ENCODE measurements at regions not wholly inside any gene's neighbourhood (a gene's known extent, or its start where the extent isn't known, plus 50 kb on each side); places are given as distances from the start of the nearest gene placed in this dataset.

- intact Hi-C loops (cut with DNase I), result no loop called here
- Histone ChIP-seq H3K27ac (no peak overlapping the region), H3K4me1 (no peaks in the 10 kb centered on the region), H3K9me3 (no peaks in the 10 kb centered on the region), H3K27me3 (no peaks in the 10 kb centered on the region), H3K4me3 (no peak overlapping the region), H3K36me3 (no peaks in the 10 kb centered on the region)
- DNase-seq, result no peak
- TF ChIP-seq POLR2A (IDR thresholded peaks at IDR 0.05), result no peak
- TF ChIP-seq CTCF (IDR thresholded peaks at IDR 0.05), result no peak
- ATAC-seq, result no peak
- 87% methylated on average over 2 of the region's 2 CpGs for WGBS (ENCODE audit: insufficient coverage, low coverage, low lambda C conversion rate, missing lambda C conversion rate)
Measured at GRCh38 chr12:65529106-65529505, 250.6 kb downstream of the MSRB3 start.

- no peak for TF ChIP-seq CTCF (IDR thresholded peaks at IDR 0.05)
- TF ChIP-seq POLR2A (IDR thresholded peaks at IDR 0.05), result no peak
- DNase-seq (no peak), ATAC-seq (no peak)
- Histone ChIP-seq H3K36me3 (no peaks in the 10 kb centered on the region), H3K9me3 (no peaks in the 10 kb centered on the region), H3K27me3 (no peaks in the 10 kb centered on the region), H3K4me1 (no peaks in the 10 kb centered on the region), H3K4me3 (no peak overlapping the region), H3K27ac (no peak overlapping the region)
- WGBS (ENCODE audit: insufficient coverage, low coverage, low lambda C conversion rate, missing lambda C conversion rate), result 85% methylated on average over 5 of the region's 7 CpGs
- intact Hi-C loops (cut with DNase I), result no loop called here
Measured at GRCh38 chr12:65529771-65530435, 251.4 kb downstream of the MSRB3 start.

- Histone ChIP-seq H3K4me3 (no peak overlapping the region), H3K4me1 (no peaks in the 10 kb centered on the region), H3K27me3 (no peaks in the 10 kb centered on the region), H3K9me3 (no peaks in the 10 kb centered on the region), H3K27ac (no peak overlapping the region), H3K36me3 (no peaks in the 10 kb centered on the region)
- ATAC-seq (no peak), DNase-seq (no peak)
- intact Hi-C loops (cut with DNase I), result no loop called here
- WGBS (ENCODE audit: insufficient coverage, low coverage, low lambda C conversion rate, missing lambda C conversion rate), result 79% methylated on average over 2 of the region's 2 CpGs
- TF ChIP-seq CTCF (IDR thresholded peaks at IDR 0.05) (no peak), POLR2A (IDR thresholded peaks at IDR 0.05) (no peak)
Measured at GRCh38 chr12:65532162-65532561, 253.7 kb downstream of the MSRB3 start.

- Histone ChIP-seq H3K4me3 (no peak overlapping the region), H3K27ac (no peak overlapping the region), H3K9me3 (no peaks in the 10 kb centered on the region), H3K4me1 (no peaks in the 10 kb centered on the region), H3K27me3 (no peaks in the 10 kb centered on the region), H3K36me3 (no peaks in the 10 kb centered on the region)
- TF ChIP-seq CTCF (IDR thresholded peaks at IDR 0.05) (no peak), POLR2A (IDR thresholded peaks at IDR 0.05) (no peak)
- no peak for DNase-seq
- WGBS (ENCODE audit: insufficient coverage, low coverage, low lambda C conversion rate, missing lambda C conversion rate), result 38% methylated on average over 3 of the region's 5 CpGs
- ATAC-seq, result no peak
- intact Hi-C loops (cut with DNase I), result no loop called here
Measured at GRCh38 chr12:65532764-65533163, 254.3 kb downstream of the MSRB3 start.
